Frontal cortex (tissue), 3 donors: ENCODE measurements at regions not wholly inside any gene's neighbourhood (a gene's known extent, or its start where the extent isn't known, plus 50 kb on each side); places are given as distances from the start of the nearest gene placed in this dataset.
"Not testable (repeated sequence)": the region's sequence is repeated elsewhere in the genome, so short reads cannot be mapped to it uniquely, and the experiment has no call there.

Experiments
- DNase-seq, 2 donors: peaks; one replicate each; pipeline ENCODE4 v3.0.0; 2012; ENCODE audit warnings: low spot score in 2 of 2
- FAIRE-seq: peaks from 2 replicates; lab custom pipeline; 2012; peaks lifted over from hg19 to GRCh38; lab: Jason Lieb, UNC
- donor health status: control.
- donor health status: control.
- donor health status: control.

GRCh38 chr2:128645631-128646030 is 327.0 kb upstream of the HS6ST1 start:
- DNase-seq, result no peak
- no peak for FAIRE-seq

- FAIRE-seq (no peak), DNase-seq (no peak)
Measured at GRCh38 chr2:128646091-128646490, 327.4 kb upstream of the HS6ST1 start.

GRCh38 chr2:128646691-128647090 is 328.0 kb upstream of the HS6ST1 start:
- FAIRE-seq, result no peak
- DNase-seq, result no peak

GRCh38 chr2:128651000-128651399 is 332.3 kb upstream of the HS6ST1 start:
- FAIRE-seq, result no peak
- no peak for DNase-seq

- DNase-seq, result no peak
- FAIRE-seq, result no peak
Measured at GRCh38 chr2:128654408-128654807, 335.7 kb upstream of the HS6ST1 start.

- FAIRE-seq (no peak), DNase-seq (no peak)
Measured at GRCh38 chr2:128660836-128661235, 342.2 kb upstream of the HS6ST1 start.

- FAIRE-seq (no peak), DNase-seq (no peak)
Measured at GRCh38 chr2:128661311-128661710, 342.6 kb upstream of the HS6ST1 start.

GRCh38 chr2:128662051-128662471 is 343.4 kb upstream of the HS6ST1 start:
- DNase-seq (no peak), FAIRE-seq (no peak)

GRCh38 chr2:128663371-128664050 is 344.8 kb upstream of the HS6ST1 start:
- FAIRE-seq (no peak), DNase-seq (no peak)

GRCh38 chr2:128664499-128664971 is 345.9 kb upstream of the HS6ST1 start:
- DNase-seq, result no peak
- no peak for FAIRE-seq

- no peak for FAIRE-seq
- no peak for DNase-seq
Measured at GRCh38 chr2:128665113-128665512, 346.4 kb upstream of the HS6ST1 start.

GRCh38 chr2:128666596-128666995 is 347.9 kb upstream of the HS6ST1 start:
- FAIRE-seq (no peak), DNase-seq (no peak)

GRCh38 chr2:128667391-128667790 is 348.7 kb upstream of the HS6ST1 start:
- no peak for FAIRE-seq
- DNase-seq, result no peak

- DNase-seq (no peak), FAIRE-seq (no peak)
Measured at GRCh38 chr2:128668946-128669345, 350.3 kb upstream of the HS6ST1 start.

GRCh38 chr2:128670066-128670465 is 351.4 kb upstream of the HS6ST1 start:
- DNase-seq (no peak), FAIRE-seq (no peak)

GRCh38 chr2:128671981-128672757 is 353.5 kb upstream of the HS6ST1 start:
- not testable (repeated sequence) for FAIRE-seq, DNase-seq

- FAIRE-seq, DNase-seq: not testable (repeated sequence)
Measured at GRCh38 chr2:128679680-128680079, 361.0 kb upstream of the HS6ST1 start.

GRCh38 chr2:128681507-128681906 is 362.8 kb upstream of the HS6ST1 start:
- DNase-seq, result no peak
- no peak for FAIRE-seq

GRCh38 chr2:128682266-128682665 is 363.6 kb upstream of the HS6ST1 start:
- DNase-seq, result no peak
- no peak for FAIRE-seq

GRCh38 chr2:128682729-128683284 is 364.1 kb upstream of the HS6ST1 start:
- FAIRE-seq (no peak), DNase-seq (no peak)

- FAIRE-seq, result no peak
- DNase-seq, result no peak
Measured at GRCh38 chr2:128684523-128684922, 365.9 kb upstream of the HS6ST1 start.
